ENCODE measurements at regions not wholly inside any gene's neighbourhood (a gene's known extent, or its start where the extent isn't known, plus 50 kb on each side); places are given as distances from the start of the nearest gene placed in this dataset.

DNA sequence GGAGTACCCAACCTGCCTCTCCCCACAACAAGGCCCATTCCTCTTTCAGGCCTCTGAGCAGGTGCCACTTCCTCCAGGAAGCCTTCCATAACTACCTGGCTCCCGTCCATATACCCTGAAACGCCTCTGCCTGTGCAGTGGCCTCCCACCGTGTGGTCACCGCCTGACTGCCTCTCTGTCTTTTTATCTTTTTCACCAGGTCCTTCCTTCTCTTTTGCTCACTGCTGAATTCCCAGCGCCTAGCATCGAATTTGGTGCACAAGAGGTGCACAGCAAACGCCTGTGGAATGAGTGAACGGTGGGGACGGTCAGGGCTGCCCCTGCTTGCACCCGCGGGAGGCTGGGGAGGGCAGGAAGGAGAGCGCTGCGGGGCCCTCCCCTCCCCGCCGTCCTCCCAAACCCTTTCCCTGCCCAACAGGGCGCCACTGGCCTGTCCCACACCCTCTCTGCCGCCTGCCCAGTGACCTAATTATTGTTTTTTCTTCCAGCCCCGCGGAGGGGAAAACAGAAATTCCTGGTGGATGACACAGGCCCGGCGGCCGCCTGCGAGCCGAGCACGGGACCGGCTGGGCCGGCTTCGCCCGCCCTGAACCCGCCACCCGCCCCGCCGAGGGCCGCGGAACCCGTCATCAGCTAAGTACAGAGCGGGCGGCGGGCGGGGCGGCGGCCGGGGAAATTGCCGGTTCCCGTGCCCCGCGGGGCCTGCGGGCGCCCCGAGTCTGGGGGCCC is 140.1 kb downstream of the SMAD6 start:
- TF ChIP-seq, protein P1, sequence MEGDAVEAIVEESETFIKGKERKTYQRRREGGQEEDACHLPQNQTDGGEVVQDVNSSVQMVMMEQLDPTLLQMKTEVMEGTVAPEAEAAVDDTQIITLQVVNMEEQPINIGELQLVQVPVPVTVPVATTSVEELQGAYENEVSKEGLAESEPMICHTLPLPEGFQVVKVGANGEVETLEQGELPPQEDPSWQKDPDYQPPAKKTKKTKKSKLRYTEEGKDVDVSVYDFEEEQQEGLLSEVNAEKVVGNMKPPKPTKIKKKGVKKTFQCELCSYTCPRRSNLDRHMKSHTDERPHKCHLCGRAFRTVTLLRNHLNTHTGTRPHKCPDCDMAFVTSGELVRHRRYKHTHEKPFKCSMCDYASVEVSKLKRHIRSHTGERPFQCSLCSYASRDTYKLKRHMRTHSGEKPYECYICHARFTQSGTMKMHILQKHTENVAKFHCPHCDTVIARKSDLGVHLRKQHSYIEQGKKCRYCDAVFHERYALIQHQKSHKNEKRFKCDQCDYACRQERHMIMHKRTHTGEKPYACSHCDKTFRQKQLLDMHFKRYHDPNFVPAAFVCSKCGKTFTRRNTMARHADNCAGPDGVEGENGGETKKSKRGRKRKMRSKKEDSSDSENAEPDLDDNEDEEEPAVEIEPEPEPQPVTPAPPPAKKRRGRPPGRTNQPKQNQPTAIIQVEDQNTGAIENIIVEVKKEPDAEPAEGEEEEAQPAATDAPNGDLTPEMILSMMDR (IDR thresholded peaks at IDR 0.05; ENCODE audit: low read length): no peak
- TF ChIP-seq EZH2 (IDR thresholded peaks at IDR 0.05; ENCODE audit: borderline replicate concordance, low read length): no peak
